AG04450 (cell line): ENCODE measurements at regions not wholly inside any gene's neighbourhood (a gene's known extent, or its start where the extent isn't known, plus 50 kb on each side); places are given as distances from the start of the nearest gene placed in this dataset.

Source experiments
- CTCF ChIA-PET: fragments of 300-600, 350-600 bp; formaldehyde crosslinking; extraction: SDS; loops from one replicate; lab custom pipeline; 2022; ENCODE audit warnings: antibody characterized with exemption, inconsistent platforms; lab: Charles Lee
- POLR2A ChIA-PET: fragments of 350-600 bp; formaldehyde crosslinking; extraction: SDS; loops from one replicate; lab custom pipeline; 2021; ENCODE audit warnings: antibody characterized with exemption, inconsistent platforms; lab: Yijun Ruan, JAX
- DNase-seq: peaks from one replicate; pipeline ENCODE4 v3.0.0-alpha.2; 2011; ENCODE audit warnings: low read depth, low spot score
- H3K27ac ChIP-seq: one replicate; pipeline ENCODE4 v1.5.1; 2012; ENCODE audit warnings: low read depth, low read length, control low read depth
- H3K27me3 ChIP-seq: one replicate; pipeline ENCODE4 v1.6.0; 2012; ENCODE audit warnings: low read length; ENCODE audit not compliant: control insufficient read depth, insufficient read depth
- H3K4me3 ChIP-seq: 2 replicates; pipeline ENCODE4 v1.5.1; 2011; ENCODE audit warnings: mild to moderate bottlenecking, low read depth, low read length, control low read depth
- H3K9me3 ChIP-seq: 2 replicates; pipeline ENCODE4 v1.5.1; 2012; ENCODE audit warnings: low read length; ENCODE audit not compliant: control insufficient read depth, insufficient read depth
- CTCF ChIP-seq: IDR thresholded peaks from 2 replicates; pipeline ENCODE4 v1.5.1; 2011; ENCODE audit warnings: low read depth, low read length, control low read depth, inconsistent platforms

GRCh38 chr5:123916345-123917121 is 404.6 kb downstream of the CSNK1G3 start:
- Histone ChIP-seq H3K27me3 (no peaks in the 10 kb centered on the region), H3K9me3 (no peaks in the 10 kb centered on the region), H3K4me3 (no peak overlapping the region), H3K27ac (no peak overlapping the region)
- peak; percentile 13 for DNase-seq
- POLR2A ChIA-PET = no interaction called here
- no peak for TF ChIP-seq CTCF
- CTCF ChIA-PET = interaction anchor here (0.6 kb wide), 1 partner anchor 194 kb away, joined by 4 read pairs; no protein-coding TSS in a partner anchor

- Histone ChIP-seq H3K27me3 (no peaks in the 10 kb centered on the region), H3K27ac (no peak overlapping the region), H3K4me3 (no peak overlapping the region), H3K9me3 (no peaks in the 10 kb centered on the region)
- ChIA-PET CTCF (no interaction called here), POLR2A (no interaction called here)
- DNase-seq = no peak
- TF ChIP-seq CTCF = no peak
Measured at GRCh38 chr5:123914333-123914732, 402.4 kb downstream of the CSNK1G3 start.

- no peak for TF ChIP-seq CTCF
- POLR2A ChIA-PET = no interaction called here
- CTCF ChIA-PET = no interaction called here
- no peaks in the 10 kb centered on the region for H3K9me3 ChIP-seq
- no peak overlapping the region for H3K4me3 ChIP-seq
- no peak overlapping the region for H3K27ac ChIP-seq
- no peaks in the 10 kb centered on the region for H3K27me3 ChIP-seq
- DNase-seq = no peak
Measured at GRCh38 chr5:123907349-123907748, 395.4 kb downstream of the CSNK1G3 start.

- DNase-seq = no peak
- no peak for TF ChIP-seq CTCF
- no peak overlapping the region for H3K27ac ChIP-seq
- no peaks in the 10 kb centered on the region for H3K27me3 ChIP-seq
- CTCF ChIA-PET = no interaction called here
- H3K4me3 ChIP-seq = no peak overlapping the region
- no peaks in the 10 kb centered on the region for H3K9me3 ChIP-seq
- POLR2A ChIA-PET = no interaction called here
Measured at GRCh38 chr5:123906698-123907295, 394.8 kb downstream of the CSNK1G3 start.

GRCh38 chr5:123885081-123885480 is 373.1 kb downstream of the CSNK1G3 start:
- POLR2A ChIA-PET = no interaction called here
- Histone ChIP-seq H3K4me3 (no peak overlapping the region), H3K27me3 (no peaks in the 10 kb centered on the region), H3K27ac (no peak overlapping the region), H3K9me3 (no peaks in the 10 kb centered on the region)
- no peak for TF ChIP-seq CTCF
- CTCF ChIA-PET = no interaction called here
- DNase-seq = no peak
